Stimulated activated CD4-positive, alpha-beta T cell treated with anti-CD3 and anti-CD28 coated beads, Interleukin-15, amount 100 ng/mL, for 1 hour (primary cell): ENCODE measurements at regions not wholly inside any gene's neighbourhood (a gene's known extent, or its start where the extent isn't known, plus 50 kb on each side); places are given as distances from the start of the nearest gene placed in this dataset.
"Not testable (repeated sequence)": the region's sequence is repeated elsewhere in the genome, so short reads cannot be mapped to it uniquely, and the experiment has no call there.

ENCODE experiments used
- DNase-seq, 2 donors: peaks; one replicate each; pipeline ENCODE4 v3.0.0-alpha.2; 2020; ENCODE audit warnings: low read depth in 1 of 2, low spot score in 1 of 2

- DNase-seq: no peak
These were observed 168.5 kb downstream of the HSD17B3 start for GRCh38 chr9:96133321-96134021.

DNA sequence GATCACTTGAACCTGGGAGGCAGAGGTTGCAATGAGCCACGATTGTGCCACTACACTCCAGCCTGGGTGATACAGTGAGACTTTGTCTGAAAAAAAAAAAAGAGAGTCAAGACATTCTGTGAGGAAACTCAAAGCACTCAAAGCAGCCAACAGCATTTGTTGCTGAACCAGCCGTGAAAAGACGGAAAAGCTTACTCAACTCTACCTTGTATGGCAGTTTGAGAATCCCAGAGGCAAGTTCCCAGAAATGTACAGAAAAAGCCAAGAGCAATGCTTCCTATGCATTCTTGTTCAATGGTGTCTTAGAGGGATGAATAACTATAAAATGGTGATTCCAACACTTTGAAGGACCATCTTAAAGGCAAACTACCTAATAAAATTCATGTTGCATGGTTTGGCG lies 170.2 kb downstream of the HSD17B3 start:
- no peak for DNase-seq

DNA sequence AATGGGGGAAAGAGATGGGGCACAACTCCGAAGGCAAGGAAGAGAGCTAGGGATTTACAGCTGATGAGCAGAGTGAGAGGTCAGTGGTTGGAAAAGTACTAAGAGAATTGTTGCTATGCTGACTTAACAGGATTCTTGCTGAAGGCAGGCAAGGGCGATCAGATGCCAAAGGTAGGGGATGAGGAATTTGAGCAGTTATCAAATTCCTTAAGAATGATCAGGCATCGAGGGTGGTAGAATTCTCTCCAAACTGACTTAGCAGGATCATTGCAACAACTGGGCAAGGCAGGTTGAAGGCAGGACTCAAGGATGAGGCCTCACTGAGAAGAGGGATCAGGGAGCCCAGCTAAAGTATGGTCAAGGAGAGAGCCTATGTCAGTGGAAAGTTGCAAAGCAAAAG lies 171.0 kb downstream of the HSD17B3 start:
- no peak for DNase-seq

DNA sequence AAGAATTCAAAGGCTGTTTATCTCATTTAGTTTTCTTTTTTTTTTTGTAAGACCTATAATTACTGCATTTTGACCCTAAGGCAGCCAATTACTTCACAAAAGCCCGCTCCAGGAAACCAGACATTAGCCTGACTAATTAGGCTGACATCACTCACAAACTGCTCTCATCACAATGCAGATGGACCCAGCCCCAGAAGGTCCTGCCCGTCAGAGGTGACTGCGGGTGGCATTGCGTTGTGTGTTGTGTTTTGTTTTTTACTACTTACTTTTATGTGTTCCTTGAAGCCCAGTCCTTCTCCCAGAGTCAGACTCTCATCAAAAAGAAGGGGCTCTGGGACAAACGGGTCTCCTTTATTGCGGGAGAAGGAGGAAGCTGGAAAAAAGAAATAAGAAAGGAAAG lies 172.2 kb downstream of the HSD17B3 start:
- no peak for DNase-seq

GRCh38 chr9:96128880-96129279 lies 173.1 kb downstream of the HSD17B3 start:
- no peak for DNase-seq

GRCh38 chr9:96126321-96126881 lies 175.6 kb downstream of the HSD17B3 start:
- DNase-seq: no peak

- no peak for DNase-seq
These were observed 176.4 kb downstream of the HSD17B3 start for GRCh38 chr9:96125624-96126023.

- DNase-seq: no peak
These were observed 179.2 kb downstream of the HSD17B3 start for GRCh38 chr9:96122751-96123150.

GRCh38 chr9:96122282-96122681 lies 179.7 kb downstream of the HSD17B3 start:
- DNase-seq: no peak

DNA sequence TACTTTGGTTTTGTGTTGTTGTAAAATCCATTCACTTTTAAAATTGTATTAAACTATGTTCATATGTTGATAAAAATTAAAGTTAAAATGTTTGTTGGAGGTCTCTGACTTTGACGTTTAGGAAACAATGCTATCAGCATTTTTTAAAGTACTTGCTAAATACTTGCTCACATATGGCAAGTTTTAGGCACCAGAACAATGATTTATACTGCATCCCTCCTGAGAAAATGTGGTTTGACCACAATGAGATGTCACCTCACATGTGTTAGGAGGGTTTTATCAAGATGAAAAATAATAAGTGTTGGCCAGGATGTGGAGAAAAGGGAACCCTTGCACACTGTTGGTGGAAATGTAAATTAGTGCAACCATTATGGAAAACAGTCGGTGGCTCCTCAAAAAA lies 180.8 kb downstream of the HSD17B3 start:
- no peak for DNase-seq

DNA sequence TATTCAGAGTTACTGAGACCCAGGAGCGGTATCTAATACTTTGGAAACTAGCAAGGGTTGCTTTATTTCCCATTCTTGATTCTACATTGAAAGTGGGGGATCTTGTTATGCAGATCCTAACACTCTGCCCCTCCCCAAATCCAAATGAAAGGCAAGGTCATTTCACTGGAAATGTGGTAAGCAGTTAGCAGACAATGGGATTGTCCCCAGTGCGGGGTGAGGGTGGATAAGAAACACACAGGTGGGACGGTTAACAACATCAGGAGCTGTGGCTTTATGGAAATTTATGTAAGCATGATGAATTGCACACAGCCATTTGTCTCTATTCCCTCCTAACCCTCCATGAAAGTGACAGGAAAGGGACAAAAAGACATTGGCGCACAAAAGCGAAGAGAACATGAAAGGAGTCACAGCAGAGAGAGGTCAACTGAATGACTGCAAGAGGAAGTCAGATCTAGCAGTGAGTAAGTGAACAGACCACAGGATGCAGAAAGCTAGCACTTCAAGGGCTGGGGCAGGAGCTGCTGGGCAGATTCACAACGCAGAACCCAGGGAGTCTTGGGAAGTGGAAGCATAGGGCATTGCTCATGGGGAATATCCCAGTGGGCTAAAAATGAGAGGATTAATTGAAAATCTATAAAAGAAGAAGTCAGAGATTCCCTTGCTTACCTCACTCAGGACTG lies 184.4 kb downstream of the HSD17B3 start:
- no peak for DNase-seq

DNA sequence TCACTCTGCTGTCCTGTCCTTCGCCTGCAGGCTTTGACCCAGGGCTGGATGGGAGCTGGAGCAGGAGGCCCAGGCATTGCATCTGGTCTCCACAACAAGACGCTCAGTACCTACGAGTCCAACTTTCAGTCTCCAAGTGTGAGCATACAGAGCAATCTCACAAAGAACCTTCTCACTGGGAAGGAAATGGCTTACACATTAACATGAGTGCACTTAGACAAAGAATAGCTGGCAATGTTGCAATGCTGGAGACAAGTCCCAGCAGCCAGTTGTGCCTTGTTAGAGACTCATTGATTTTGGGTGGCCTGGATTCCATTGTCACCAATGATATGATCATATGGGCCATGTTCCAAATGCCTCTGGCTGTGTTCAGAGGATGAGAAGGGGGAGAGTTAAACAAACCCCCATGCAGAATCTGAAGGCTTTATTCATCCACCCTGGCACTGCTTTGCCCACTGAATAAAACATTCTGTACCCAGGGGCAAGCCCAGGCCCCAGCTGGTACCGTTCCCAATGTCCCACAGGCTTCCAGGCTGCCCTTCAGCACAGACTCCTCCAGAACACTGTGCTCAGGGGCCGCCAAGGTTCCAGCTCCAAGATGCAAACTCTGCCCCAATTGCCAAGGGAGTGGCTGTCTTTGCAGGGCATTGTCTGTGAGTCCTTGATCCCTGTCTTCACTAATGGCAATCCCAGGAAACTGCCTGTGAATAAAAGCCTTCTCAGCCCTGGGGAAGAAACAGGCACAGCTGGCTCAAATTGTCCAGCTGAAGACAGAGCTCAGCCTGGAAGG lies 185.5 kb downstream of the HSD17B3 start:
- DNase-seq: no peak

GRCh38 chr9:96115836-96116235 lies 186.1 kb downstream of the HSD17B3 start:
- DNase-seq: no peak

DNA sequence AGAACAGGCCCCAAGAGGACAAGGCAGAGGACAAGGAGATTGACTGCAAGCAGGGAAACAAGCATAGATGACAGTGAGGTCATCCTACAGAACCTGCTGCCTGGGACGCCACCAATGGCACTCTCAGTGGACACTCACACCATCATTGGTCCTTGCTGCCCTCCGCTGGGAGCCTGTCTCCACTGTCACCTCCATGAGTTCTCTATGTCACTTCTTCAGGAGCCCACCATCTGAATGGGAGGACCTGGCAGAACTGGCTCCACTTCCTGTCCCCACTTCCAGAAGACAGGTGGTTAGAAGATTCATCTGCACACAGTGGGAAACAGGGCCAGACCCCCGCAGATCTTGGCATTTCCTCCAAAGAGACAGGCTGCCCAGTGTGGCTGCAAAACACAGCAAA lies 188.9 kb downstream of the HSD17B3 start:
- no peak for DNase-seq

DNA sequence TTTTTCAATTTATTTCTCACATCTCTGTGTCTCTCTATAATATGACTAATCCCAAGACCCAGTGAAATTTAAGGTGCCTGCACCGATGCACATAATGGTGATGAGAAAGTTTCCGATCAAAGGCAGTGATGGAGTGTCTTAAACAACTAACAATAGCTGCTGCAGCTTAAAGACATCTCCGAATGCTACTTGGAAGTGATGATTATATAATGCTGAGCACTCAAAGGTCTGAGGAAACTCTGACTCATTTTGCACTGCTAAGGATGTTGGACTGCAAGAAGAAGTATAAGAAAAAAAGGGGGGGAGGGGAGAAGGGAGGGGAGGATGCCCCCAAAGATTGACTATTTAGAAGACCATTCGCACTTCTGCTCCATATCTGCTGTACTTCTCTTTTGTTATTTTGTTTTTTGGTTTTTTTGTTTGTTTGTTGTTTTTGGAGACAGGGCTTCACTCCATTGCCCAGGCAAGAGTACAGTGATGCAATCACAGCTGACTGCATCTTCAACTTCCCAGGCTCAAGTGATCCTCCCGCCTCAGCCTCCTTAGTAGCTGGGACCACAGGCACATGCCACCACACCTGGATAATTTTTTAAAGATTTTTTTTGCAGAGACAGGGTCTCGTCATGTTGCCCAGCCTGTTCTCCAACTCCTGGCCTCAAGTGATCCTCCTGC lies 192.2 kb downstream of the HSD17B3 start:
- DNase-seq: no peak

DNA sequence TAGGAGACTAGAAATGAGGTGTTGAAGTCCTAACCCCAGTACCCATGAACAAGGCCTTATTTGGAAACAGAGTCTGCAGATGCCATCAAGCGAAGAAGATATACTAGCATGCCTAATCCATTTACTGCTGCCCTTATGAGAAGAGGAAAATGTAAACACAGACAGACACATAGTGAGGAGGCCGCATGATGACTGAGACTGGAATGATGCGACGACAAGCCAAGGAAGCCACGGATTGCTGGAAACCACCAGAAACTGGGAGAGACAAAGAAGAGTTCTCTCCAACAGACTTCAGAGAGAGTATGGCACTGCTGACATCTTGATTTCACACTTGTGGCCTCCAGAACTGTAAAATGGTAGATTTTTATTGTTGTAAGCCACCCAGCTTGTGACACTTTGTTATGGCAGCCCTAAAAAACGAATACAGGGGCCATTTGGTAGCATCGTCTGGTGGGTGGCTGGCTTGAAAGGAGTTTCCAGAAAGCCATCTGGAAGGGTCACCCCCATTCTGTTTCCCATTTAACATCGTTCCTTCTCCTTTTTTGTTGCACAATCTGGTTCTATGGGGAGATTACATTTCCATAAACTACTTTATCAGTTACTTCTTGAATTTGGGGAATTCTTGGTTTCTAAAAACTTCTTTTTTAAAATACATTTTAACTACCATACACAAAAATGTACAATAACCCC lies 193.1 kb downstream of the HSD17B3 start:
- no peak for DNase-seq

GRCh38 chr9:96107436-96107835 lies 194.5 kb downstream of the HSD17B3 start:
- DNase-seq: no peak

GRCh38 chr9:96100385-96101300 lies 201.3 kb downstream of the HSD17B3 start:
- DNase-seq: no peak

DNA sequence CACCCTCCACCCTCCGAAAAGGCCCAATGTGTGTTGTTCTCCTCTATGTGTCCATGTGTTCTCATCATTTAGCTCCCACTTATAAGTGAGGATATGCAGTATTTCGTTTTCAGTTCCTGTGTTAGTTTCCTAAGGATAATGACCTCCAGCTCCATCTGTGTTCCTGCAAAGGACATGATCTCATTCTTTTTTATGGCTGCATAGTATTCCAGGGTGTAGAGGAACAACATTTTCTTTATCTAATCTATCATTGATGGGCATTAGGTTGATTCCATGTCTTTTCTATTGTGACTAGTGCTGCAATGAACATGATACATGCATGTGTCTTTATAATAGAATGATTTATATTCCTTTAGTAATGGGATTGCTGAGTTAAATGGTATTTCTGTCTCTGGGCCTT lies 211.3 kb downstream of the HSD17B3 start:
- not testable (repeated sequence) for DNase-seq
